H1 (cell line): ENCODE measurements at regions not wholly inside any gene's neighbourhood (a gene's known extent, or its start where the extent isn't known, plus 50 kb on each side); places are given as distances from the start of the nearest gene placed in this dataset.

Experiments used
- CREB1 ChIP-seq: IDR thresholded peaks from 2 replicates; pipeline ENCODE4 v1.6.1; 2012; ENCODE audit warnings: inconsistent platforms
- JUN ChIP-seq: IDR thresholded peaks from 2 replicates; pipeline ENCODE4 v1.6.1; 2011; ENCODE audit warnings: low read depth, mild to moderate bottlenecking, improper control_type of control experiment, low read length
- PHF8 ChIP-seq: fragments of 200-600 bp; sonication (generic); conservative IDR thresholded peaks from 2 replicates; pipeline ENCODE4 v1.7.1; 2012; ENCODE audit warnings: low read depth, mild to moderate bottlenecking, inconsistent platforms, low read length, moderate library complexity
- TEAD4 ChIP-seq: IDR thresholded peaks from 2 replicates; pipeline ENCODE4 v1.6.1; 2012; ENCODE audit warnings: low read depth, low read length, inconsistent platforms, mixed read lengths
- YY1 ChIP-seq: IDR thresholded peaks from 2 replicates; pipeline ENCODE4 v1.6.1; 2011; ENCODE audit warnings: low read depth, mild to moderate bottlenecking, low read length

DNA sequence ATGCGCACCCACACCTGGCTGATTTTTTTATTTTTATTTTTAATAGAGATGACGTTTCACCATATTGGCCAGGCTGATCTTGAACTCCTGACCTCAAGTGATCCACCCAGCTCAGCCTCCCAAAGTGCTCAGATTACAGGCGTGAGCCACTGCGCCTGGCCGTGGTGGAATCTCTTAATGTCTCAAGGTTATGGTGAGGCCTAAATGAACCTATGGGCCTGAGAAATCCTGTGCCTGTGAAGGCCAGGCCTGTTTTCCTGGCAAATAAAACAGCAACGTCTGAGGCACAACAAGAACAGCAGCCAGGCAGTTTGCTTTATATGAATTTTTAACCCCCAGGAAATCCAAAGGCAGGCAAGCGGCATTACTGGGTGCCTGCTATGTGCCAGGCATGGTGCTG, 297.5 kb upstream of the ZMIZ1 start (continued):
- TF ChIP-seq JUN (no peak), PHF8 (no peak), TEAD4 (no peak), YY1 (no peak), CREB1 (no peak)
- TF ChIP-seq, all 59 proteins: peak for 0
